K562 (cell line): ENCODE measurements at regions not wholly inside any gene's neighbourhood (a gene's known extent, or its start where the extent isn't known, plus 50 kb on each side); places are given as distances from the start of the nearest gene placed in this dataset.

Experiments used
- ADNP ChIP-seq: fragments of 200-800 bp; sonication (Bioruptor generic); IDR thresholded peaks from 2 replicates; pipeline ENCODE4 v1.6.1; 2016; ENCODE audit warnings: missing genetic modification characterization, missing compliant biosample characterization
- ATF1 ChIP-seq, 2 experiments: fragments of 450-650 bp in 1 of 2; IDR thresholded peaks; 2 replicates each; pipeline ENCODE4 v1.6.1; 2016; ENCODE audit warnings: missing compliant biosample characterization in 1 of 2, missing genetic modification characterization in 1 of 2
- BRD4 ChIP-seq: fragments of 200-600 bp; sonication (generic); IDR thresholded peaks from 2 replicates; pipeline ENCODE4 v1.6.1; 2017; ENCODE audit warnings: inconsistent platforms
- CCAR2 ChIP-seq: fragments of 200-400 bp; formaldehyde crosslinking; IDR thresholded peaks from 2 replicates; pipeline ENCODE4 v1.6.1; 2017; ENCODE audit warnings: mild to moderate bottlenecking, low read depth, low read length
- CTCF ChIP-seq, 3 experiments: IDR thresholded peaks in 2 of 3; conservative IDR thresholded peaks in 1 of 3; 2 replicates each; pipeline ENCODE4 v1.5.1; 2011 to 2012; ENCODE audit warnings: low read length in 3 of 3, mild to moderate bottlenecking in 3 of 3, control low read depth in 2 of 3, improper control_type of control experiment in 1 of 3, inconsistent platforms in 1 of 3, low read depth in 1 of 3, mixed read lengths in 1 of 3, moderate library complexity in 1 of 3; ENCODE audit not compliant: insufficient read depth in 2 of 3
- CTCFL ChIP-seq: IDR thresholded peaks from 2 replicates; pipeline ENCODE4 v1.6.1; 2011; ENCODE audit warnings: borderline replicate concordance, low read depth, mild to moderate bottlenecking, moderate library complexity, low read length; ENCODE audit not compliant: insufficient read depth, poor library complexity, severe bottlenecking
- MCM2 ChIP-seq: fragments of 450-650 bp; IDR thresholded peaks from 2 replicates; pipeline ENCODE4 v1.6.1; 2017; ENCODE audit warnings: low read depth, mild to moderate bottlenecking
- NCOR1 ChIP-seq: fragments of 450-650 bp; IDR thresholded peaks from 2 replicates; pipeline ENCODE4 v1.6.1; 2016; ENCODE audit warnings: mild to moderate bottlenecking, moderate library complexity
- NFYB ChIP-seq: IDR thresholded peaks from 2 replicates; pipeline ENCODE4 v1.6.1; 2011; ENCODE audit warnings: mild to moderate bottlenecking, moderate library complexity; ENCODE audit not compliant: insufficient read length; ENCODE audit errors: extremely low read depth
- NR2F6 ChIP-seq: fragments of 450-650 bp; formaldehyde crosslinking; IDR thresholded peaks from 2 replicates; pipeline ENCODE4 v1.4.0; 2020; ENCODE audit warnings: mild to moderate bottlenecking
- POLR3A ChIP-seq: IDR thresholded peaks from 2 replicates; pipeline ENCODE4 v1.6.1; 2011; ENCODE audit warnings: borderline replicate concordance, mild to moderate bottlenecking, moderate library complexity; ENCODE audit not compliant: insufficient read length, insufficient read depth; ENCODE audit errors: extremely low read depth
- PRMT5 ChIP-seq: sonication (generic); formaldehyde crosslinking; IDR thresholded peaks from 2 replicates; pipeline ENCODE4 v1.5.0; 2020; ENCODE audit warnings: missing genetic modification reagents
- RAD21 ChIP-seq, 2 experiments: fragments of 250-450 bp in 1 of 2; fragments of 450-650 bp in 1 of 2; sonication (Bioruptor Pico) in 1 of 2; formaldehyde crosslinking in 1 of 2; IDR thresholded peaks in 1 of 2; conservative IDR thresholded peaks in 1 of 2; 2 replicates each; pipeline versions ENCODE4 v1.4.0 to v1.8.0; 2020 to 2022; ENCODE audit warnings: mild to moderate bottlenecking in 2 of 2, moderate library complexity in 1 of 2
- SMARCA4 ChIP-seq: fragments of 450-650 bp; IDR thresholded peaks from 2 replicates; pipeline ENCODE4 v1.6.1; 2016
- SMC3 ChIP-seq: conservative IDR thresholded peaks from 2 replicates; pipeline ENCODE4 v1.6.1; 2011; ENCODE audit warnings: low read depth, low read length, improper control_type of control experiment; ENCODE audit not compliant: insufficient read depth
- SNRNP70 ChIP-seq: fragments of 200-400 bp; formaldehyde crosslinking; optimal IDR thresholded peaks from 2 replicates; pipeline ENCODE3; 2017; ENCODE audit warnings: low read depth, low read length
- TEAD1 ChIP-seq, 2 experiments: fragments of 450-650 bp in 1 of 2; sonication (generic) in 1 of 2; formaldehyde crosslinking; IDR thresholded peaks; 2 replicates each; pipeline versions ENCODE4 v1.4.0 to v1.8.0; 2020 to 2022; ENCODE audit warnings: mild to moderate bottlenecking in 2 of 2, missing genetic modification reagents in 1 of 2

- TF ChIP-seq SMC3: peak; percentile 51
- no peak for TF ChIP-seq ATF1 (CRISPR knock-in tag; IDR thresholded peaks at IDR 0.05)
- no peak for TF ChIP-seq ATF1 (tag; IDR thresholded peaks at IDR 0.05)
- TF ChIP-seq NFYB: no peak
- TF ChIP-seq RAD21 (CRISPR knock-in tag; conservative IDR thresholded peaks at IDR 0.05 in 1 of 2, IDR thresholded peaks at IDR 0.05 in 1 of 2): peak; percentile 53 to 73
- no peak for TF ChIP-seq POLR3A
- no peak for TF ChIP-seq SNRNP70
- no peak for TF ChIP-seq TEAD1 (CRISPR knock-in tag; IDR thresholded peaks at IDR 0.05)
- TF ChIP-seq CTCFL: no peak
- TF ChIP-seq CCAR2: no peak
- TF ChIP-seq MCM2: no peak
- TF ChIP-seq NCOR1: no peak
- no peak for TF ChIP-seq SMARCA4
- TF ChIP-seq PRMT5: no peak
- TF ChIP-seq ADNP (tag): no peak
- TF ChIP-seq BRD4: no peak
- peak; percentile 50 to 63 (median 62); a peak in 5 of 6 replicates for TF ChIP-seq CTCF (IDR thresholded peaks at IDR 0.05 in 2 of 3, conservative IDR thresholded peaks at IDR 0.05 in 1 of 3; ENCODE audit: insufficient read depth in 2 of 3, low read depth in 1 of 3, low read length in 3 of 3)
- TF ChIP-seq NR2F6 (CRISPR knock-in tag): no peak
Observed at GRCh38 chrX:124211312-124211942, 121.0 kb upstream of the TEX13D start (continued).
